ENCODE measurements at regions not wholly inside any gene's neighbourhood (a gene's known extent, or its start where the extent isn't known, plus 50 kb on each side); places are given as distances from the start of the nearest gene placed in this dataset.

- DNase-seq (ENCODE audit: low read depth): peak; percentile 41
- TF ChIP-seq CTCF (IDR thresholded peaks at IDR 0.05; ENCODE audit: insufficient read depth, low read length): no peak
- no peak overlapping the region for H3K4me3 ChIP-seq (ENCODE audit: low read depth, low read length)
Measured at GRCh38 chr4:12692815-12693214, 791.3 kb downstream of the RAB28 start.

- no peak overlapping the region for H3K4me3 ChIP-seq (ENCODE audit: low read depth, low read length)
- TF ChIP-seq CTCF (IDR thresholded peaks at IDR 0.05; ENCODE audit: insufficient read depth, low read length): no peak
- no peak for DNase-seq (ENCODE audit: low read depth)
Measured at GRCh38 chr4:12691168-12691567, 793.0 kb downstream of the RAB28 start.

- no peak for TF ChIP-seq CTCF (IDR thresholded peaks at IDR 0.05; ENCODE audit: insufficient read depth, low read length)
- no peak for DNase-seq (ENCODE audit: low read depth)
- no peak overlapping the region for H3K4me3 ChIP-seq (ENCODE audit: low read depth, low read length)
Measured at GRCh38 chr4:12689457-12689856, 794.7 kb downstream of the RAB28 start.

GRCh38 chr4:12679217-12679616 is 804.9 kb downstream of the RAB28 start:
- peak; percentile 39 for TF ChIP-seq CTCF (IDR thresholded peaks at IDR 0.05; ENCODE audit: insufficient read depth, low read length)
- no peak overlapping the region for H3K4me3 ChIP-seq (ENCODE audit: low read depth, low read length)
- peak; percentile 3 for DNase-seq (ENCODE audit: low read depth)

DNA sequence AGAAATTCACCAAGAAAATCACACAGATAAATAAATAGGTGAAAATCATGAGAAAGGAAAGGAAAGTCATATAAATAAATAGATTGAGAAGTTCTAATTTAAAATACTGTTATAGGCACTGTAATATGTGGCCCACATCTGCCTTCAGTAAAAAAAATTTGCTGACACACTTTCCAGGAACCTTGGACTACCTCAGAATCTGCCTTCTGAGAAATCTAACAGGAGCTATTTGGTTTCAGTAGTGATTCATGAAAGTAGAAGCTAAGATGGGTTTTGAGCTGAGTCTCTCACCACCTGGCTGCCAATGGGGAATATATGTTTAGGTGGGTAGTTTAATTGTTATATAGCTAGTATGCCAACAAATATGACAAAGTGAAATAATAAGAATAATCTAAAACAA is 810.0 kb downstream of the RAB28 start:
- no peak for TF ChIP-seq CTCF (IDR thresholded peaks at IDR 0.05; ENCODE audit: insufficient read depth, low read length)
- DNase-seq (ENCODE audit: low read depth): no peak
- H3K4me3 ChIP-seq (ENCODE audit: low read depth, low read length): no peak overlapping the region

- TF ChIP-seq CTCF (IDR thresholded peaks at IDR 0.05; ENCODE audit: insufficient read depth, low read length): no peak
- no peak for DNase-seq (ENCODE audit: low read depth)
Measured at GRCh38 chr4:12672303-12672702, 811.8 kb downstream of the RAB28 start.

DNA sequence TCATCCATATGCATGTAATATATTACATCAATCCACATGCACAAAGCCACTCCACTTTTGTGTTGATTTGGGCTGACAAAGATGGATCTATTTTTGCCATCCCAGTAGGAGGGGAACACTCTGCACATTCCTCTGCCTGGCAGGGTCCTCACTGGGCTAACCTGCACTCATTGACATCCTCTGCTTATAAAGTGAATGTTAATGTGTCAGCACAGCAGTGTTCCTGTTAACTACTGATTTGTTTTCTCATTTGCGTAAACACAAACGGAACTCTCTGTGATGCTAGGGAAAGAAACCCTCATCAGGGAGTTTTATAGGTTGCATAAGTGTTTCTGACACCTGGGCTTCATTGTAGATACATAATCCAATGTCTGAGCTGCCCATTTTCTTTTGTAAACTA is 826.0 kb downstream of the RAB28 start:
- no peak for TF ChIP-seq CTCF (IDR thresholded peaks at IDR 0.05; ENCODE audit: insufficient read depth, low read length)
- no peak for DNase-seq (ENCODE audit: low read depth)
- H3K4me3 ChIP-seq (ENCODE audit: low read depth, low read length): no peak overlapping the region

More at GRCh38 chr4:12672303-12672702, 811.8 kb downstream of the RAB28 start:
- no peak overlapping the region for H3K4me3 ChIP-seq (ENCODE audit: low read depth, low read length)
